Endothelial cell (in vitro differentiated cells): ENCODE measurements at regions not wholly inside any gene's neighbourhood (a gene's known extent, or its start where the extent isn't known, plus 50 kb on each side); places are given as distances from the start of the nearest gene placed in this dataset.

Source experiments
- DNase-seq: peaks from one replicate; pipeline ENCODE4 v3.0.0; 2021; ENCODE audit warnings: low spot score
- H3K27ac Mint-ChIP-seq: one replicate; pipeline ENCODE4 v1.8.0; 2021; ENCODE audit warnings: mixed read lengths, inconsistent platforms; ENCODE audit not compliant: unreplicated experiment
- H3K27me3 Mint-ChIP-seq: one replicate; pipeline ENCODE4 v1.8.0; 2021; ENCODE audit warnings: mild to moderate bottlenecking, moderate library complexity, mixed read lengths, inconsistent platforms; ENCODE audit not compliant: unreplicated experiment
- H3K36me3 Mint-ChIP-seq: one replicate; pipeline ENCODE4 v1.8.0; 2021; ENCODE audit warnings: mild to moderate bottlenecking, low read depth, mixed read lengths, inconsistent platforms; ENCODE audit not compliant: unreplicated experiment
- H3K4me1 Mint-ChIP-seq: one replicate; pipeline ENCODE4 v1.8.0; 2021; ENCODE audit warnings: mild to moderate bottlenecking, mixed read lengths, inconsistent platforms; ENCODE audit not compliant: unreplicated experiment
- H3K4me3 Mint-ChIP-seq: one replicate; pipeline ENCODE4 v1.8.0; 2021; ENCODE audit warnings: mild to moderate bottlenecking, mixed read lengths, inconsistent platforms; ENCODE audit not compliant: unreplicated experiment
- H3K9me3 Mint-ChIP-seq: one replicate; pipeline ENCODE4 v1.8.0; 2021; ENCODE audit warnings: mixed read lengths, inconsistent platforms; ENCODE audit not compliant: unreplicated experiment
- TF ChIP-seq, protein P1 (sequence below): fragments of 200-600 bp; sonication (generic); IDR thresholded peaks from one replicate; pipeline ENCODE4 v1.5.0; 2021; ENCODE audit warnings: antibody characterized with exemption; ENCODE audit not compliant: unreplicated experiment

GRCh38 chr10:2990764-2991163, 76.6 kb upstream of the PFKP start:
- TF ChIP-seq, protein P1, sequence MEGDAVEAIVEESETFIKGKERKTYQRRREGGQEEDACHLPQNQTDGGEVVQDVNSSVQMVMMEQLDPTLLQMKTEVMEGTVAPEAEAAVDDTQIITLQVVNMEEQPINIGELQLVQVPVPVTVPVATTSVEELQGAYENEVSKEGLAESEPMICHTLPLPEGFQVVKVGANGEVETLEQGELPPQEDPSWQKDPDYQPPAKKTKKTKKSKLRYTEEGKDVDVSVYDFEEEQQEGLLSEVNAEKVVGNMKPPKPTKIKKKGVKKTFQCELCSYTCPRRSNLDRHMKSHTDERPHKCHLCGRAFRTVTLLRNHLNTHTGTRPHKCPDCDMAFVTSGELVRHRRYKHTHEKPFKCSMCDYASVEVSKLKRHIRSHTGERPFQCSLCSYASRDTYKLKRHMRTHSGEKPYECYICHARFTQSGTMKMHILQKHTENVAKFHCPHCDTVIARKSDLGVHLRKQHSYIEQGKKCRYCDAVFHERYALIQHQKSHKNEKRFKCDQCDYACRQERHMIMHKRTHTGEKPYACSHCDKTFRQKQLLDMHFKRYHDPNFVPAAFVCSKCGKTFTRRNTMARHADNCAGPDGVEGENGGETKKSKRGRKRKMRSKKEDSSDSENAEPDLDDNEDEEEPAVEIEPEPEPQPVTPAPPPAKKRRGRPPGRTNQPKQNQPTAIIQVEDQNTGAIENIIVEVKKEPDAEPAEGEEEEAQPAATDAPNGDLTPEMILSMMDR: no peak
- H3K4me1 Mint-ChIP-seq: no peaks in the 10 kb centered on the region
- no peak overlapping the region for H3K4me3 Mint-ChIP-seq
- peaks cover 8% of the 10 kb centered on the region for H3K27me3 Mint-ChIP-seq
- no peak overlapping the region for H3K27ac Mint-ChIP-seq
- DNase-seq: no peak
- H3K9me3 Mint-ChIP-seq: peaks cover 8% of the 10 kb centered on the region
- H3K36me3 Mint-ChIP-seq: peaks cover 4% of the 10 kb centered on the region

DNA sequence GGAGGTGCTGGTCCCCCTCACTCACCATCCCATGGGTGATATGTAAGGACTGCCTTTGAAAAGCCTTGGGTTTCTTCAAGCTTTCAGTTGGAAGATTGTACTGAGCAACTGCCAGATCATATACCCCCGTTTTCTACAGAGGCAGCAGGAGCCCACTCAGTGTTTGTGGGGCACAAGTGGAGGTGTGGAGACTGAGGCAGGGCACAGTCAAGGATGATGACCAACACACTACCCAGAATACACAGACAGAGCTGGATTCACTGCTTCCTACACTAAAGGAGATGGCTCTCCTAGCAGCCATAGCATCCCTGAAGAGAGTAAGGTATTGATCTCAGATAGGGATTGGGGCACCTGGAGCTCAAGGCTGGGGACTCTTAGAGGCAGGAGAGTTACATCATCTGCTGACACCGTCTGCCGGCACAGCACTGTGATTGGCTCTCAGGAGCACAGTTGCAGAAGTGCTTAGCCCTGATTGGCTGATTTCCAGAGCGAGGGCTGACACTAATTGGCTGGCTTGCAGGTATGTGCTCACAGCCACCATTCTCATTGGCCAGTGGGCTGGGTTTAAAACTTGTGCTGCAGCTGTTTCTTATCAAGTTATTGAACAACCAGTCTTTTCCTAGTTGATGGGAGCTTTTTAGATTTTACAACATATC, 77.9 kb upstream of the PFKP start:
- peaks cover 8% of the 10 kb centered on the region for H3K27me3 Mint-ChIP-seq
- no peak overlapping the region for H3K4me3 Mint-ChIP-seq
- no peak for DNase-seq
- H3K27ac Mint-ChIP-seq: no peak overlapping the region
- H3K4me1 Mint-ChIP-seq: no peaks in the 10 kb centered on the region
- TF ChIP-seq, protein P1: no peak
- peaks cover 8% of the 10 kb centered on the region for H3K9me3 Mint-ChIP-seq
- peaks cover 4% of the 10 kb centered on the region for H3K36me3 Mint-ChIP-seq

- TF ChIP-seq, protein P1: no peak
Measured at GRCh38 chr10:2987185-2987768, 80.1 kb upstream of the PFKP start.

GRCh38 chr10:2986391-2986801, 81.0 kb upstream of the PFKP start:
- TF ChIP-seq, protein P1: no peak
- Mint-ChIP-seq H3K36me3 (peaks cover 4% of the 10 kb centered on the region), H3K4me1 (no peaks in the 10 kb centered on the region), H3K4me3 (no peak overlapping the region), H3K27ac (no peak overlapping the region), H3K27me3 (peaks cover 7% of the 10 kb centered on the region), H3K9me3 (peaks cover 8% of the 10 kb centered on the region)
- DNase-seq: no peak

More at GRCh38 chr10:2987185-2987768, 80.1 kb upstream of the PFKP start:
- no peak overlapping the region for H3K4me3 Mint-ChIP-seq
- H3K36me3 Mint-ChIP-seq: peaks cover 4% of the 10 kb centered on the region
- DNase-seq: no peak
- H3K27ac Mint-ChIP-seq: no peak overlapping the region
- H3K4me1 Mint-ChIP-seq: no peaks in the 10 kb centered on the region
- peaks cover 8% of the 10 kb centered on the region for H3K9me3 Mint-ChIP-seq
- peaks cover 7% of the 10 kb centered on the region for H3K27me3 Mint-ChIP-seq

DNA sequence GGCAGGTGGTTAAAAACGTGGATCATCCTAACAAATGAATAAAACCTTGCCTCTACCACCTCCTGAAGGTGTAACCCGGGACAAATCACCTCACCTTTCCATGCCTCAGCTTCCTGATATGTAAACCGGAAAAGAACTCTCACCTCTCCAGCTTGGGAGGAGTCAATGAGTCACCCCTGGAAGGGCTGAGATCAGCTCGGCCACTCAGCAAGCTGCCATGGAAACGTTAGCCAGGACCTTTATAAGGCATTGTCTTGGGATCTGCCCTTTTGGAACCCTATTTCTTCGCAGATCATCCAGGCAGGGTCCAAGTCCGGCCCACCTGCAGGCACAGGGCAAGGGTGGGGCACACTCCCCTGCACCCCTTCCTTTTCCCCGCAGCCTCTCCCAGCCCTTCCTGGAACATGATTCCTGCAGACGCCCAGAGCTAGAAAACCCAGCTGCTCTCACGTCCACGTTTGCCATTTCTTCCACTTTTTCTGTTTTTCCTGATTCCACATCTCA, 81.6 kb upstream of the PFKP start:
- TF ChIP-seq, protein P1: no peak
- Mint-ChIP-seq H3K36me3 (peaks cover 4% of the 10 kb centered on the region), H3K9me3 (peaks cover 8% of the 10 kb centered on the region), H3K4me3 (no peak overlapping the region), H3K27me3 (peaks cover 7% of the 10 kb centered on the region), H3K27ac (no peak overlapping the region), H3K4me1 (no peaks in the 10 kb centered on the region)
- DNase-seq: no peak
